Sigmoid colon (tissue), 6 donors: ENCODE measurements at regions not wholly inside any gene's neighbourhood (a gene's known extent, or its start where the extent isn't known, plus 50 kb on each side); places are given as distances from the start of the nearest gene placed in this dataset.

Experiments
- DNase-seq: peaks from one replicate; pipeline ENCODE4 v3.0.0-alpha.2; 2019
- H3K27ac ChIP-seq, 4 donors: fragments of 200-600 bp; sonication (generic); one replicate each; pipeline ENCODE4 v1.5.1; 2016 to 2019; ENCODE audit warnings: mild to moderate bottlenecking in 1 of 4
- H3K27me3 ChIP-seq, 3 donors: fragments of 200-600 bp; sonication (generic); one replicate each; pipeline ENCODE4 v1.5.1; 2019; ENCODE audit warnings: mild to moderate bottlenecking in 1 of 3
- H3K36me3 ChIP-seq, 4 donors: fragments of 200-600 bp; sonication (generic); one replicate each; pipeline ENCODE4 v1.5.1; 2016 to 2019
- H3K4me1 ChIP-seq, 4 donors: fragments of 200-600 bp; sonication (generic); one replicate each; pipeline ENCODE4 v1.5.1; 2017 to 2019
- H3K4me3 ChIP-seq, 4 donors: fragments of 200-600 bp; sonication (generic); one replicate each; pipeline ENCODE4 v1.5.1; 2017 to 2019; ENCODE audit warnings: mild to moderate bottlenecking in 2 of 4, moderate library complexity in 1 of 4
- H3K9me3 ChIP-seq, 4 donors: fragments of 200-600 bp in 3 of 4; sonication (generic) in 3 of 4; one replicate each; pipeline versions ENCODE4 v1.5.1 to v1.6.1; 2013 to 2019
- CTCF ChIP-seq, 4 experiments: fragments of 450-650 bp in 3 of 4; fragments of 200-600 bp in 1 of 4; IDR thresholded peaks; one replicate each; pipeline ENCODE4 v1.5.1; 2016 to 2019; ENCODE audit warnings: antibody characterized with exemption in 4 of 4, mild to moderate bottlenecking in 3 of 4, moderate library complexity in 2 of 4
- EP300 ChIP-seq, 4 donors: sonication (generic); formaldehyde crosslinking; IDR thresholded peaks; one replicate each; pipeline ENCODE4 v1.6.1; 2017; ENCODE audit warnings: antibody characterized with exemption in 4 of 4
- POLR2A ChIP-seq, 2 donors: fragments of 450-650 bp; IDR thresholded peaks; one replicate each; pipeline ENCODE4 v1.6.1; 2016; ENCODE audit warnings: antibody characterized with exemption in 2 of 2, mild to moderate bottlenecking in 2 of 2, moderate library complexity in 2 of 2
- POLR2AphosphoS5 ChIP-seq, 4 donors: sonication (generic); formaldehyde crosslinking; IDR thresholded peaks; one replicate each; pipeline ENCODE4 v1.6.1; 2017; ENCODE audit warnings: antibody characterized with exemption in 4 of 4
- WGBS, 2 donors: extraction: QIAGEN DNeasy Blood & Tissue Kit; methylation state at CpG; one replicate each; pipeline ENCODE4 v1.1.7; 2013; 5-methylcytosine and 5-hydroxymethylcytosine counted together
- intact Hi-C: fragments of 100-400 bp; cut with DNase I; formaldehyde crosslinking; loops from one replicate; pipeline ENCODE4 v1.15.1; 2023
- donor health status: healthy with polysubstance abuse.
- donor health status: healthy.

- DNase-seq = no peak
- TF ChIP-seq POLR2A (IDR thresholded peaks at IDR 0.05) = no peak
- no peak for TF ChIP-seq EP300 (IDR thresholded peaks at IDR 0.05)
- TF ChIP-seq CTCF (IDR thresholded peaks at IDR 0.05) = no peak
- TF ChIP-seq POLR2AphosphoS5 (IDR thresholded peaks at IDR 0.05) = no peak
- Histone ChIP-seq H3K27ac (no peak overlapping the region), H3K27me3 (no peaks in the 10 kb centered on the region), H3K4me3 (no peak overlapping the region), H3K9me3 (no peaks in the 10 kb centered on the region), H3K4me1 (no peaks in the 10 kb centered on the region), H3K36me3 (no peaks in the 10 kb centered on the region)
- intact Hi-C loops = no loop called here
Measured at GRCh38 chr12:76282744-76283143, 65.5 kb downstream of the BBS10 start.

GRCh38 chr12:76277480-76277879, 70.7 kb downstream of the BBS10 start:
- intact Hi-C loops = no loop called here

DNA sequence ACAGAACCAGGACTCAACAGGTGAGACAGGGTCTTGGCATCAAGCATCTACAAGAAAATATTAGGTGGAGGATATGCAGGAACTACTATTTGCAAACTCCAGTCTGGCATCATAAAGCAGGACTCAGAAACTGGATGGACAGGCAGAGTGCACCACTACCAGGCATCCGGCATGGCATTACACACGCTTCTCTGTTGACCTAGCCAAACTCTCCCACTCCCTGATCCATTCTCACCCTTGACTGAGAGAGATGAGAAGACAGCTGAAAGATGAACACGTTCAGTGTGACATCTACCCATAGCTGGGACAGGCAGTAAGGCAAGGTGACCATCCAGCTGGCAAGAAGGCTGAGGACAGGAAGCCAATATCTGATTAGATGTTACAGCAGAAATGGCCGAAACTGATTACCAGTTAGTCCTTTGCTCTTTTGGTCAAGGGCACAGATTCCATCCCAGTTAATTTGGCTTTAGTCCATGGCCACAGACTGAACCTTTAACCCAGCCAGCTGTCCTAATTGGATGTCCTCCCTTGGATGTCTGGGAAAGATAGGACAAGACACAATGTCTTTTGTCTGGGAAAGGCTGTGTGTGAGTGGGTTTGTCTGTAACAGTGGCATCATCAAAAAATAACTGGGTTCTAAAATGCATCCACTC, 71.6 kb downstream of the BBS10 start:
- H3K4me3 ChIP-seq = no peak overlapping the region
- 69 to 73% methylated on average over 4 of the region's 4 CpGs for WGBS, 2 donors
- intact Hi-C loops = no loop called here

More at GRCh38 chr12:76277480-76277879, 70.7 kb downstream of the BBS10 start:
- no peaks in the 10 kb centered on the region for H3K9me3 ChIP-seq
- DNase-seq = no peak
- no peak overlapping the region for H3K4me3 ChIP-seq
- WGBS, 2 donors = 90 to 93% methylated on average over 4 of the region's 4 CpGs
- no peaks in the 10 kb centered on the region for H3K27me3 ChIP-seq
- H3K36me3 ChIP-seq = no peaks in the 10 kb centered on the region
- no peak overlapping the region for H3K27ac ChIP-seq
- TF ChIP-seq EP300 (IDR thresholded peaks at IDR 0.05) (no peak), POLR2A (IDR thresholded peaks at IDR 0.05) (no peak), POLR2AphosphoS5 (IDR thresholded peaks at IDR 0.05) (no peak), CTCF (IDR thresholded peaks at IDR 0.05) (no peak)
- no peaks in the 10 kb centered on the region for H3K4me1 ChIP-seq

GRCh38 chr12:76275511-76276093, 72.6 kb downstream of the BBS10 start:
- Histone ChIP-seq H3K4me3 (no peak overlapping the region), H3K36me3 (no peaks in the 10 kb centered on the region), H3K27ac (no peak overlapping the region), H3K9me3 (no peaks in the 10 kb centered on the region), H3K4me1 (no peaks in the 10 kb centered on the region), H3K27me3 (no peaks in the 10 kb centered on the region)
- TF ChIP-seq POLR2AphosphoS5 (IDR thresholded peaks at IDR 0.05) (no peak), CTCF (IDR thresholded peaks at IDR 0.05) (no peak), EP300 (IDR thresholded peaks at IDR 0.05) (no peak), POLR2A (IDR thresholded peaks at IDR 0.05) (no peak)
- DNase-seq = no peak
- intact Hi-C loops = no loop called here
- WGBS, 2 donors = 89 to 91% methylated on average over 5 of the region's 5 CpGs

More for the DNA sequence above, 71.6 kb downstream of the BBS10 start:
- Histone ChIP-seq H3K36me3 (no peaks in the 10 kb centered on the region), H3K27ac (no peak overlapping the region), H3K9me3 (no peaks in the 10 kb centered on the region), H3K27me3 (no peaks in the 10 kb centered on the region), H3K4me1 (no peaks in the 10 kb centered on the region)
- no peak for TF ChIP-seq POLR2AphosphoS5 (IDR thresholded peaks at IDR 0.05)
- no peak for TF ChIP-seq POLR2A (IDR thresholded peaks at IDR 0.05)
- no peak for TF ChIP-seq EP300 (IDR thresholded peaks at IDR 0.05)
- TF ChIP-seq CTCF (IDR thresholded peaks at IDR 0.05) = no peak
- no peak for DNase-seq
